ENCODE measurements at regions not wholly inside any gene's neighbourhood (a gene's known extent, or its start where the extent isn't known, plus 50 kb on each side); places are given as distances from the start of the nearest gene placed in this dataset.
"Not testable (repeated sequence)": the region's sequence is repeated elsewhere in the genome, so short reads cannot be mapped to it uniquely, and the experiment has no call there.

DNA sequence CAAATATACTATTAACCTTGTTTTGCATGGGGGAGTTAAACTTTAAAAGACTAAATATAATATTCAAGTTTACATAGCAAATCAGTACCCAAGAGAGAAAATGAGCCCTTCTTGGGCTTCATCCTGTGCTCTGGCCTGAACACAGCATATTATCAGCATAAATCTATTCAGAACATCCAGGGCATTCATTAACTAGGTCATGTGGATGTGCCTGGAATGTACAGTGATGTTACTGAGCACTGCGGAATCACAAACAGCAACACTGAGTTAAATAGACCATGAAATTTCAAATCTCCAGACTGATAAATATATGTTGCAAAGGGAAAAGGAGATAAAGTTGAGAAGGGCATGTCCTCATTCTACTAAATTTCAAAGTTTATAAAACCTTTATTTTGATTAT is 426.4 kb downstream of the AASDHPPT start:
- peak; percentile 12 for DNase-seq

DNA sequence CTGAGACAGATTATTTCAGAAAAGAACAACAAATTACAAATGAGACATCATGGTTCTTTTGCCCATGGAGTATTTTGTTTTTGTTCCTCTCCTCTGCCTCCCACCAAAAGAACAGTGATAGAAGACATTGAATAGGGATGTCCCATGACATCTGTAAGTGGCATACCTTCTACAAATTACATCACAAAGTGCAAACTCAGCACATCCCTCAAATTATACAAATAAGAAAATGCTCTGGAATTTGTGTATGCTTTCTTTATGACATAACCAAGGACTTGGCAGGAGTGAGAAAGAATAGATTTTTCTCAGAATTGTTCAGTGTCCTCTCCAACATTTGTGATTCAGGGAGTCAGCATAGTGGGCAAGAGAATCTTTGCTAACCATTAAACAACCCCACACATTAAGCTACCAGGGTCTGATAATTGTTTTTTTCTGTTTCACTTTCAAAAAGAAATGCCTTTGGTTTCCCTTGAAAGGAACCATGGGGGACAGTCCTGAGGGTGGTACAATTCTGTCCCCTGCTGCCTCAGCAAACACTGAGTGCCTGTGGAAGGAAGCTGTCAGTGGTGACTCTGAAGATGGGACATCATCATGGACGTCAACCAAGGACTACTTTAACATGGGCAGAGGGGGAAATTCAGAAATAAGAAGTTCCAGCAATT is 430.3 kb downstream of the AASDHPPT start:
- DNase-seq, result no peak

DNA sequence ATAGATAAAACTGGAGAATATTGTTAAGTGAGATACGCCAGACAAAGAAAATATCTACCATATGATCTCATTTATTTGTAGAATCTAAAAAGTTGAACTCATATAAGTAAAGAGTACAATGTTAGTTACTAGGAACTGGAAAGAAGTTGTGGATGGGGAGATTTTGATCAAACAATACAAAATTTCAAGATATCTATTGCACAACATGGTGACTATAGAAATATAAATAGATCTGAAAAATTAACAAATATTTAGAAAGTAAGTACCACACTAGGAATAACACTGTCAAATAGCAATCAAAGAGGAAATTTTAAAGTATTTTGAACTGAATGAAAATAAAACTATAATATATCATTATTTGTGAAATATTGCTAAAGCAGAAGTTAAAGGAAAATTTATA is 437.2 kb downstream of the AASDHPPT start:
- no peak for DNase-seq

DNA sequence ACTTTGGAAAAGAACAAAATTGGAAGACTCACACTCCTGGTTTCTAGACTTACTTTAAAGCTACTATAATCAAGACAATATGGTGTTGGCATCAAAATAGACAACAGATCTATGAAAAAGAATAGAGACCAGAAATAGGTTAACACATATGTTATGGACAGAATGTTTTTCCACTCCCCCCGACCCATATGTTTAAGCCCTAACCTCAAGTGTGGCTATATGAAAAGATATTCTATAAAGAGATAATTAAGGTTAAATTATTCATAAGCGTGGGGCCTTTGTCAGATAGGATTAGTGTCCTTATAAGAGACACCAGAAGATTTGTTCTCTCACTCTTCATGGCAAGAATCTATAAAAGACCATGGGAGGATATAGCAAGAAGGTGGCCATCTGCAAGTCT is 440.0 kb downstream of the AASDHPPT start:
- no peak for DNase-seq

DNA sequence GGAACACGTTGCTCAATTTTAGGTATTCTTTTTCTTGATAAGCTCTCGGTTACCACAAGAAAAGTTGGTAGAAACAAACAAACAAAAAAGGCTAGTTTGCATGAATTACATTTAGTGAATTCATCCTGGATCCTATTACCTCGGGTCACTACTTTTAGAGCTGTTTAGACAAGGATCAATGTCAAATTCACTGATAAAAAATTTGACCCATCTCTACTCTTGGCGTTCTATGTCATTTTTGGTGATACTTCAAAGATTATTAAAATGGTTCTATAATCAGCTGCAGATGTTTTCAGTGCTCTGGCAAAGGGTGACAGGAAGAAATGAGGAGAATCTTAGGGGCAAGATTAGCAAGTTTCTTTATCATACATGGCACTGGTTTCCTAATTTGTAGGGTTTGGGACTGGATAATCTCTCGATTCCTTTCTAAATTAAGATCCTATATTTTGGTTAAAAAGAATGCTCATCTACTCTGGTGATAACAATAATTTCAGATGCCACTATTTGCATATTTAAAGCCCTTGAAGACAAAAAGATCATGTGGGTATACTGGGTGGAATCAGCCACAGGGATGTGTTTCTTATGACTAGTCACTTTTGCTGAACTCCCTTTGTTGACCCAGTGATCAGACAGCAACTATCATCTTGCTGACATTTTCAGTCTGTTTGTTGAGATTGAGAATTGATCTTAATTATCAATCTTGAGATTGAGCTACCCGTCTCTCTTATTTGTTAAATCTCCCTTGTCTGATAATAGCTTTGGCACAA is 442.9 kb downstream of the AASDHPPT start:
- DNase-seq, result no peak

DNA sequence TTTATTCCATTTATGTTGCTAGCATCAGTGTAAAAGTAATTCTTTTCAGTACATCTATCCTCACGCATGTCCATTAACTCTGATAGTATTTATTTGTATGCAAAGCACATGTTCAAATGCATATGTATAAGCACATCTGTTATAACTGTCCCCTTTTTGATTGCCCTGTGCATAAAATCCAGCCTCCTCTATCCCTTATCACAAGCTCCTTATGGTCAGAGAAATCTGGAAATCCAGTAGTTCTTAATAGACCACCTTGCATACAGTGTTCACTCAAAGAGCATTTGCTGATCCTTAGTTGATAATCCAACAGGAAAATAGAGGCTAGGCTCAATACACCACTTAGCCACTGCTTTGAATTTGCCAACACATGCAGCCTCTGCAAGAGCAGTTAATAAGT is 443.5 kb downstream of the AASDHPPT start:
- DNase-seq, result no peak

DNA sequence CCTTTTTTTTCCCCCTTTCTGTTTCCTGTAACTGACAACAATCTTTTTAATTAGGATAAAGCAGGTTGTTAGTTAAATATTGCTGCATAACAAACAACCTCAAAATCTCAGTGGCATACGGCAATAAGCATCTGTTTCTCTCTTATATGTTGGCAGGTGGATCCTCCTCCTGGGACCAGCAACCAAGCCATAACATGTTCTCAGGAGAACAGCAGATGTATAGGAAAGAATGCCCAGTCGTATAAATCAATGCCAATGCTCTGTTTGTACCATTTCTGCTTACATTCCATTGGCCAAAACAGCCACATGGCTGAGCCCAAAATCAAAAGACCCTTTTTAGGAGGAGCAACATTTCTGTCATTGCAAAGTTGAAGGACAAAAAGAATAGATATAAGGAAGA is 445.7 kb downstream of the AASDHPPT start:
- DNase-seq, result no peak

DNA sequence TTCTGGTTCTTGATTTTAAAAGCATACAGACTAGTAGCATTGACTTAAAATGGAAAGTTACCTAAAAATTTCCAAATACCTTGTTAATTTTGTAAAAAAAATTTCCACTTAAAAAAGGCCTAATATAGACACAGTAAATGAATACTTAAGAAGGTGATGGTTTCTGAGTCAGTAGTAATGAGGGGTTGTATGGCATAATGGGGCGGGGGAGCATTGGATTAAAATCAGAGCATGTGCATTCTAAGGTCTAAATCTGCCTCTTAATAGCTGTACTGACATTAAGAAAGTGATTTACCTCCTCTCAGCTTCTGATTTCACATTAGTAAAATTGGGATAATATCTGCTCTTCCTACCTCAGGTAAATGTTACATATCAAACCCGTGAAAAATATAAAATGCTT is 446.5 kb downstream of the AASDHPPT start:
- no peak for DNase-seq

DNA sequence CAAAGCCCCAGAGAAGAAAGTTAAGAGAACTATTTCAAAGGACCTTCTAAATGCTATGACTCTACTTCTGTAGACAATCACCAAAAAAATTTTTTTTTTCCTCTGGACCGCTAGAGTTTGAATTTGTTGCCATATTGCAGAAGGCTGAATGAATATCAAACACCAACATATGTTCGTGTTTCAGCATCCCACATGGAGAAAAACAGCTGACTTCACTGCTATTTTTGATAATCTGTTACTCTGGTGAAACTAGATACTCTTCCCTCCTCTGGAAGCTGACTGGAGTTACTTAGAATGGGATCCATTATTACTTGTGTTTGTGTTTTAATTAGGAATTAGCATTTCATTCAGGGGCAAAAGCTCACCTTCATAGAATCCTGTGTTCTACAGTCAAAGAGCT is 447.0 kb downstream of the AASDHPPT start:
- no peak for DNase-seq

DNA sequence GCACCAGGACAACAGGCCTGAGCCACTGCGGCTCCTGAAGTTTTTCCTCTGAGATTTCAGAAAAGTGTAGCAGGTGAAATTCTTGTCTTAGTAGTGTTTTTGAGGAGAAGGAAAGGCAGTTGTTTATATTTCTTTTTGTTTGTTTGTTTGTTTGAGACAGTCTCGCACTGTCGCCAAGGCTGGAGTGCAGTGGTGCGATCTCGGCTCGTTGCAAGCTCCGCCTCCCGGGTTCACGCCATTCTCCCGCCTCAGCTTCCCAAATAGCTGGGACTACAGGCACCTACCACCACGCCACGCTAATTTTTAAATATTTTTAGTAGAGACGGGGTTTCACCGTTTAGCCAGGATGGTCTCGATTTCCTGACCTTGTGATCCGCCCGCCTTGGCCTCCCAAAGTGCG is 454.2 kb downstream of the AASDHPPT start:
- DNase-seq, result not testable (repeated sequence)

DNA sequence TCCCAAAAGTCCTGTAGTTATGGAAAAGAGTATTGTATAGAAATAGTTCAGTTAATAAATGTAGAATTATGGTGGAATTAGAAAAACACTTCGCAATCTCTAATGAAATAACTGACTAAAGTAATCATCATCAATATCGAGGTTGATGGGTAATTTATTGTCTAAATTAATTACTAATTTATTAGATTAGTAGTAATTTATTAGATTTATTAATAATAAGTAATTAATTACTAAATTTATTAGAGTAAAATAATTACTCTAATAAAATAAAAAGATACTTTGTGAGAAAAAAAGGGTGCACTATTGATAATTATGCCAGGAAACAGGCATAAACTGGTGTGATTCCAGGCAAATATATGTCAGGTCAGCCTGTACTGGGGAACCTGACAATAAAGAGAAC is 455.6 kb downstream of the AASDHPPT start:
- DNase-seq, result no peak

DNA sequence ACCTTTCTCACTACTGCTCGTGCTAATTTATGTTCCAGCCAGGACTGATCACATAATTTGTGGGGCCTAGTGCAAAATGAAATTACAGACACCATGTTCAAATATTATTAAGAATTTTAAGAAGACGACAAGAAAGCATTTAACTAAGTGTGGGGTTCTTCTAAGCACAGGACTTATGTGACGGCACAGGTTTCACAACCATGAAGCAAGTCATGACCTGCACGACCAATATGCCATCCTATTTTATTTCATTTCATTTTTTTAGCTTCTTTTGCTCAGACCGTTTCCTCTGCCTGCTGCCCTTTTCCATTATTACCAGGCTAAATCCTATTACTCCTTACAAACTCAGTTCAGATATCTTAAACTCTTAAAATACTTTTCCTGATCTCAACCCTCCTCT is 462.5 kb downstream of the AASDHPPT start:
- DNase-seq, result no peak

DNA sequence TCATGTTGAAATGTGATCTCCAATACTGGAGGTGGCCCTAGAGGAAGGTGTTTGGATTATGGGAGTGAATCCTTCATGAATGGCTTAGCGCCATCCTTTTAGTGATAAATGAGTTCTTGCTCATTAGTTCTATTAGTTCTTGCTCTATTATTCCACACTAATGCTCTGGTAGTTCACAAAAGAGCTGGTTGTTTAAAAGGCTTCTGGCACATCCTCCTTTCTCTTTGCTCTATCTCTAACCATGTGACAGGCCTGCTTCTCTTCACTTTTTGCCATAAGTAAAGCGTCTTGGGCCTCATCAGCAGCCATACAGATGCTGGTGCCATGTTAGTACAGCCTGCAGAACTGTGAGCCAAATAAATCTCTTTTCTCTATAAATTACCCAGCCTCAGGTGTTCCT is 469.9 kb downstream of the GUCY1A2 start:
- no peak for DNase-seq

DNA sequence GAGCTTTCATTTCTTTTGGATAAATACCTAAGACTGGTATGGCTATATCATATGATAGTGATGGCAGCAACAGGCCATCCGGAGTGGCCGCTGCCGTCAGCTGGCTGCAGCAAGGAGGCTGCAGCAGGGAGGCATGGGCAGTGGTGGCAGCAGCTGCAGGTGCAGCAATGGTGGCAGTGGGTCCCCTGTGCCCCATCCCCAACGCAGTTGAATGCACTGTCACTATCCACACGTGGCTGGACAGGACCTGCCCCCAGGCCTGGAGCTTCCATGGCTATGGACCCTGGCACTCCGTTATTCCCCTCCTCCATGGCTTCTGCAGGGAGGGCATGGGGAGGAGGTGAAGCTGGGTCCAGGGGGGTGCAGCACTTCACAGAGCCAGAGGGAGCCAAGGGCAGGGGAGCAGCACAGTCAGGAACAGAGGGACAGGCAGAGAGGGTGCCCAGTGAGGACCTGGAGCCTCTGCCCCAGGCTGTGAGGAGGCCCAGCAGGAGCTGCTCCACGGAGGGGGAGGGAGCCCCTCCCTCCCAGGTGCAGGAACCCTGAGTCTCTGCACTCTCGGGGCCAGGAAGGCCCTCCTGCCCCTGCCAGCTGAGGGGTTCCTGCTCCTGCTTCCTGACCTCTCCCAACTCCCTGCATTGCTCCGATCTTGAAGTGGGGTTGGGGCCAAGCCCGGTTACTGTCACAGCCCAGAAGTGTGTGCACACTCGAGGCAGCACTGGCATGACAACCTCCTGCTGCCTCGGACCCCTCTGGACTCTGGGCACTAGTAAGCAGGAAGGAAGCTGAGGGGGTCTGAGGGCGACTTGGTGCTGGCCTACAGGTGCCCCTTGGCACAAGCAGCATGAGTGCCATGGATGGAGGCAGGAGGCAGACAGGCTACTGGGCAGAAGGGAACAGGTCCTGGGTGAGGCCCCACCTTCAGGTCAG is 466.3 kb downstream of the GUCY1A2 start:
- no peak for DNase-seq

DNA sequence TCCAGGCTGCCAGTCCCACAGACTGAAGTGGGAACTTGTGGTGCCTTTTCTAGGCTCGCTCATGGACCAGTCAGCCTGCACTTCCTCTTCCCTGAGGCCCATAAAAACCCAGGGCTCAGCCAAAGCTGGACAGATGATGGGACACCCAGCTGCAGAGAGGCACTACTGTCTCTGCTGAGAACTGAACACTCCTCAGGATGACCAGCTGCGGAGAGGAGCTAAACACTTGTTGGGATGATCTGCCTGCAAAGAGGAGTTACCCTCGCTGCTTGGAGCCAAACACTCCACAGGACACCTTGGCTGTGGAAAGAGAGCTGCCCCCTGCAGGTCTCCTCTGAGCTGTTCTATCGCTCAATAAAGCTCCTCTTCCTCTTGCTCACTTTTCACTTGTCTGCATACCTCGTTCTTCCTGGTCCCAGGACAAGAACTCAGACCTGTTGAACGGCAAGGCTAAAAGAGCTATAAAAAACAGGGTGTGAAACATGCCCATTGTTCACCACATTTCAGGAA is 465.5 kb downstream of the GUCY1A2 start:
- no peak for DNase-seq

DNA sequence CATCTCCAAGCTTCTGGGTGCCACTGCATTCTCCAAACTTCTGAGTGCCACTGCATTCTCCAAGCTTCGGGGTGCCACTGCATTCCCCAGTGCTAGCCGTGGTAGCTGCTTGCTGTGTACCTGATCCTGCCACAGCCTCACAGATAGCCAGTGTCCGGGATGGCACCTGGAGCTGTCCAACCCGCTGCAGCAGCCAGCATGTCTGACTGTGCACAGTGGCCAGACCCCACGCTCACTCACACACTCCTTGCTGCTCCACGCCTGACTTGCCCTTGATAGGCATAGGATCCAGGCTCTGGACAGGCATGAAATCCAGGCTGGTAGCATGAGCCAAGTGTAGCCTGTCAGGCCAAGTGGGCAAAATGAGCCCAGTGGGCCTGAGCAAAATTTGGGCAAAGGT is 465.0 kb downstream of the GUCY1A2 start:
- no peak for DNase-seq

DNA sequence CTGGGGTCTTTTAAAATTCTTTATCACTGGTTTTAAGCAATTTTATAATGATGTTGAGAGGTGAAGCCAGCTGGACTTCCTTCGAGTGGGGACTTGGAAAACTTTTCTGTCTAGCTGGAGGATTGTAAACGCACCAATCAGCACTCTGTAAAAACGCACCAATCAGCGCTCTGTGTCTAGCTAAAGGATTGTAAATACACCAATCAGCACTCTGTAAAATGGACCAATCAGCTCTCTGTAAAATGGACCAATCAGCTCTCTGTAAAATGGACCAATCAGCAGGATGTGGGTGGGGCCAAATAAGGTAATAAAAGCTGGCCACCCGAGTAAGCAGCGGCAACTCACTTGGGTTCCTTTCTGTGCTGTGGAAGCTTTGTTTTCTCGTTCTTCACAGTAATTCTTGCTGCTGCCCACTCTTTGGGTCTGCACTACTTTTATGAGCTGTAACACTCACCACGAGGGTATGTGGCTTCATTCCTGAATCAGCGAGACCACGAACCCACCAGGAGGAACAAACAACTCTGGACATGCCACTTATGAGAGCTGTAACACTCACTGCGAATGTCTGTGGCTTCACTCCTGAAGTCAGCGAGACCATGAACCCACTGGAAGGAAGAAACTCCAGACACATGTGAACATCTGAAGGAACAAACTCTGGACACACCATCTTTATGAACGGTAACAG is 462.6 kb downstream of the GUCY1A2 start:
- not testable (repeated sequence) for DNase-seq

DNA sequence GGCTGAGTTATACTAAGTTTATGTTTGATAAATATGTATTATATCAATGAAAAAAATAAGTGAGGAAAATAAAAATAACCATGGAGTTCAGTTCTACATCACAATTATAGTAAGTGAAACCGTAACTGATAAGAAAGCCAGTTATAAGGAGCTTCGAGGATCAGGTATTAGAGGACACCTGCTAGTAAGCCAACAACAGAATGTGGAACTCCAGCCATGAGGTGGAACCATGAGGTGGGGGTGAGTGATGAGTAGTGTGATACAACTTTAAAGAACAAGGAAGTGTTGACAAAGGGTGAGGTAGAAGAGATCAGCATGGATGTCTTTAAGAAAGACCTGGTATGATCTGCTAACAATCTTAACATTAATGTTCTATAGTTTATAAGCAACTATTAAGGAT is 452.9 kb downstream of the GUCY1A2 start:
- DNase-seq, result no peak

DNA sequence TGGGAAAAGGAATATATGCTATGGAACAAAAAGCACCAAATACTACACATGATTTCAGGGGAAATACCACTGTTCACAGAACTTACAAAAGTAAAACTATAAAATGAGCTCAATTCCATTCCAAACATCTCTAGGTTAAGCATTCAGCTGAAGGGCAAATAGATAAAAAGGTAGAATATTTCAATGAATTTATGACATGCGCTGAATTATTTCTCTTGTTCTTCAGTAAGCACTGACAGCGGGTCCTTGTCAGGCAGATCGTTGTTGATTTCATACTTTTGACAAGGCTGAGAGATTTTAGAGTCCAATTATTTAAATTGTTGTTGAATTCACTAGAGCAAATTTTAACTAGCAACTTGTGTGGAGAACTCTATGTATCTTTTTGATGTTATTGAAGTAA is 449.6 kb downstream of the GUCY1A2 start:
- no peak for DNase-seq

DNA sequence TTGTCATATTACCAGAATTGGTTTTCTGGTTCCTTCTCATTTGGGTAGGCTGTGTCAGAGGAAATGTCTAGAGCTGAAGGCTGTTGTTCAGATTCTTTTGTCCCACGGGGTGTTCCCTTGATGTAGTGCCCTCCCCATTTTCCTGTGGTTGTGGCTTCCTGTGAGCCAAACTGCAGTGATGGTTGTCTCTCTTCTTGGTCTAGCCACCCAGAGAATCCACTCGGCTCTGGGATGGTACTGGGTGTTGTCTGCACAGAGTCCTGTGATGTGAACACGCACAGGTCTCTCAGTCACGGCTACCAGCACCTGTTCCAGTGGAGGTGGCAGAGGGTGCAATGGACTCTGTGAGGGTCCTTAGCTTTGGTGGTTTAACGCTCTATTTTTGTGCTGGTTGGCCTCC is 440.9 kb downstream of the GUCY1A2 start:
- not testable (repeated sequence) for DNase-seq

DNA sequence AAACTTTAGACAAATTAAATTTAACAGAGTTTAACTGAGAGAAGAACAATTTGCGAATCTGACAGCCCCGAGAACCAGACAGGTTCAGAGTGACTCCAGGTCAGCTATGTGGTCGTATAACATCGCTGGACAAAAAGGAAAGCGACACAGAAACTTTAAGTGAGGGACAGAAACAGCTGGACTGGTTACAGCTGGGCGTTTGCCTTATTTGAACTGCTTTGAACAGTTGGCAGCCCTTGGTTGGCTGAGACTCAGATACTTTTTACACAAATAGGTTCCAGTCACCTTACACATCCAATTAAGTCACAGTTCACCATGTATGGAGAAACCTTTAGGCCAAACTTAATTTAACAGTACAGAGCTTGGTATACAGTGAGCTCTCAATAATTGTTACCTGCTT is 436.9 kb downstream of the GUCY1A2 start:
- DNase-seq, result no peak

DNA sequence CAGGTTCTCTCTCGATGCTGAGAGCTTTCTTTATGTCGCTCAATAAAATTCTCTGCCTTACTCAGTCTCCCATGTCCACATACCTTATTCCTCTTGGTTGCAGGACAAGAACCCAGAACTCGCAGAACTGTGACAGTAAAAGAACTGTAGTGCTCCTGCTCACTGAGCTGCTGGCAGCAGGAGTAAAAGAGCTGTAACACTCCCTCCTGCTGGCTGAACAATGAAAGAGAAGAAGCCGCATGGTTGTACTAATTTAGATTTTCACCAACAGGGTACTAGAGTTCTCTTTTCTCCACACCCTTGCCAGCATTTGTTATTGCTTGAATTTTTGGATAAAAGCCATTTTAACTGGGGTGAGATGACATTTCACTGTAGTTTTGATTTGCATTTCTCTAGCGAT is 433.2 kb downstream of the GUCY1A2 start:
- no peak for DNase-seq
